ENCODE measurements at regions not wholly inside any gene's neighbourhood (a gene's known extent, or its start where the extent isn't known, plus 50 kb on each side); places are given as distances from the start of the nearest gene placed in this dataset.

GRCh38 chr2:216570357-216570756, 62.9 kb upstream of the IGFBP2 start:
- DNase-seq (ENCODE audit: low spot score in 2 of 2): no peak

GRCh38 chr2:216571178-216571908, 61.9 kb upstream of the IGFBP2 start:
- TF ChIP-seq EP300 (IDR thresholded peaks at IDR 0.05): no peak
- no peak for DNase-seq (ENCODE audit: low spot score in 2 of 2)
- 95% methylated on average over 3 of the region's 3 CpGs for WGBS
- H3K9me3 ChIP-seq: no peaks in the 10 kb centered on the region
- no peaks in the 10 kb centered on the region for H3K36me3 ChIP-seq
- no peak overlapping the region for H3K27ac ChIP-seq
- no peak overlapping the region for H3K4me3 ChIP-seq
- no peaks in the 10 kb centered on the region for H3K27me3 ChIP-seq
- peaks cover 8% of the 10 kb centered on the region for H3K4me1 ChIP-seq

More at GRCh38 chr2:216570357-216570756, 62.9 kb upstream of the IGFBP2 start:
- no peaks in the 10 kb centered on the region for H3K9me3 ChIP-seq
- no peak overlapping the region for H3K27ac ChIP-seq
- no peak overlapping the region for H3K4me3 ChIP-seq
- H3K36me3 ChIP-seq: no peaks in the 10 kb centered on the region
- H3K27me3 ChIP-seq: no peaks in the 10 kb centered on the region
- 90% methylated on average over 1 of the region's 1 CpG for WGBS
- TF ChIP-seq EP300 (IDR thresholded peaks at IDR 0.05): no peak
- no peak for TF ChIP-seq CTCF (IDR thresholded peaks at IDR 0.05)
- TF ChIP-seq POLR2AphosphoS5 (IDR thresholded peaks at IDR 0.05): no peak
- no peak for TF ChIP-seq POLR2A (IDR thresholded peaks at IDR 0.05)
- peaks cover 8% of the 10 kb centered on the region for H3K4me1 ChIP-seq

GRCh38 chr2:216571909-216572513, 61.2 kb upstream of the IGFBP2 start:
- DNase-seq (ENCODE audit: low spot score in 2 of 2): no peak
- Histone ChIP-seq H3K4me3 (no peak overlapping the region), H3K27me3 (no peaks in the 10 kb centered on the region), H3K9me3 (no peaks in the 10 kb centered on the region), H3K27ac (no peak overlapping the region), H3K36me3 (no peaks in the 10 kb centered on the region), H3K4me1 (peaks cover 8% of the 10 kb centered on the region)
- 91% methylated on average over 4 of the region's 4 CpGs for WGBS
- no peak for TF ChIP-seq CTCF (IDR thresholded peaks at IDR 0.05)
- no peak for TF ChIP-seq POLR2A (IDR thresholded peaks at IDR 0.05)
- TF ChIP-seq EP300 (IDR thresholded peaks at IDR 0.05): no peak
- no peak for TF ChIP-seq POLR2AphosphoS5 (IDR thresholded peaks at IDR 0.05)

GRCh38 chr2:216572582-216573578, 60.3 kb upstream of the IGFBP2 start:
- TF ChIP-seq POLR2AphosphoS5 (IDR thresholded peaks at IDR 0.05) (peak in 2 of 3 donors; percentile 29 to 47), POLR2A (IDR thresholded peaks at IDR 0.05) (no peak), CTCF (IDR thresholded peaks at IDR 0.05) (no peak), EP300 (IDR thresholded peaks at IDR 0.05) (no peak)
- WGBS: 68% methylated on average over 12 of the region's 12 CpGs
- H3K36me3 ChIP-seq: no peaks in the 10 kb centered on the region
- peaks cover 8% of the 10 kb centered on the region for H3K4me1 ChIP-seq
- H3K9me3 ChIP-seq: no peaks in the 10 kb centered on the region
- DNase-seq (ENCODE audit: low spot score in 2 of 2): peak in 1 of 2 donors; percentile 79
- no peaks in the 10 kb centered on the region for H3K27me3 ChIP-seq
- no peak overlapping the region for H3K4me3 ChIP-seq
- peak overlapping the region; percentile 42 for H3K27ac ChIP-seq

- no peak for DNase-seq (ENCODE audit: low spot score in 2 of 2)
- Histone ChIP-seq H3K4me1 (peaks cover 5% of the 10 kb centered on the region), H3K9me3 (no peaks in the 10 kb centered on the region), H3K4me3 (no peak overlapping the region), H3K36me3 (no peaks in the 10 kb centered on the region), H3K27ac (no peak overlapping the region), H3K27me3 (no peaks in the 10 kb centered on the region)
- no peak for TF ChIP-seq EP300 (IDR thresholded peaks at IDR 0.05)
- no peak for TF ChIP-seq POLR2AphosphoS5 (IDR thresholded peaks at IDR 0.05)
- TF ChIP-seq CTCF (IDR thresholded peaks at IDR 0.05): no peak
- no peak for TF ChIP-seq POLR2A (IDR thresholded peaks at IDR 0.05)
- 44% methylated on average over 2 of the region's 2 CpGs for WGBS
These were observed 59.2 kb upstream of the IGFBP2 start for GRCh38 chr2:216574046-216574445.

All from suprapubic skin (tissue), 4 donors.